ENCODE measurements at regions not wholly inside any gene's neighbourhood (a gene's known extent, or its start where the extent isn't known, plus 50 kb on each side); places are given as distances from the start of the nearest gene placed in this dataset.
"Not testable (repeated sequence)": the region's sequence is repeated elsewhere in the genome, so short reads cannot be mapped to it uniquely, and the experiment has no call there.

DNA sequence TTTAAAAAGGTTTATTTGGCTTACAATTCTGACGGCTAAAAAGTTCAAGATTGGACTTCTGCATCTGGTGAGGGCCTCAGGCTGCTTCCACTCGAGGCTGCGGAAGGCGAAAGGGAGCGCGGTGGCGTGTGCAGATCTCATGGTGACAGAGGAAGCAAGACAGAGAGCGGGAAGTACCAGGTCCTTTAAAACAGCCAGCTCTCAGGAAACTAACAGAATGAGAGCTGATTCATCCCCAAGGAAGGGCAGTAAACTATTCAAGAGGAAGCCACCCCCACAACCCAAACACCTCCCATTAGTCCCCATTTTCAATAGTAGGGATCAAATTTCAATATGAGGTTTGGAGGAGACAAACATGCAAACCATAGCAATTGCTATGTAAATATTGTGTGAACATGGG is 2144.2 kb upstream of the AGA start:
- no peak for DNase-seq (ENCODE audit: low spot score)

DNA sequence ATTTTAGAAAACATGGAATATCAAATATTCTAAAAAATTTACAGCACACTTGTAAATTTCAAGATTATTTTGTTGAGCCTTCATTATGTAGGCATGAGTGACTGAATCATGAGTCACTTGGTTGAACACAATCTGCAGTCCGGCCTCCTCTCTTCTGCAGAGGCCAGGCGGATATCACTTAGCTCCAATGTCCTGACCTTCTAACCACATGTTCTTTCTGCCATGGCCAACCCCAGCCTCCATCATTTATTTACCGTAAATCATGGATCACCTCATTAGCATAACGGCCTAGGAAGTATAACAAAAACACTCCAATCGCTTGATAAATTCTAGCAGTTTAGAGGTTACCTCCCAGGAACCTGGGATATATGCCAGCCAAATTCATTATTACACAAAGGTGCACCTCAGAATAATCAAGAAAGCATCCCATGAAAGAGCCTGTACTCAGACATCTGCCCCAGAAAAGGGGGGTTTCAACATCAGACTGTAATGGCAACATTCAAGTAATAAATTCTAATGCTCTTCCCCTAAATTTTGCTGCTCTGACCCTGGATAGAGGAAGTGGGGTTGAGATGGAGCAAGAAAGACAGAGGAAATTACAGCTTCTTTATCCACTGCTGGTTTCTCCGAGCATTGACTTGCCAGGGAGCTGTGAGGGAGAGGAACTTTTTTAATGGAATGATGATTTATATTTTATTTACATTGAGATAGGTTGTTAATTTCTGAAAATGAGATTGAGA is 2153.6 kb upstream of the AGA start:
- no peak for DNase-seq (ENCODE audit: low spot score)

DNA sequence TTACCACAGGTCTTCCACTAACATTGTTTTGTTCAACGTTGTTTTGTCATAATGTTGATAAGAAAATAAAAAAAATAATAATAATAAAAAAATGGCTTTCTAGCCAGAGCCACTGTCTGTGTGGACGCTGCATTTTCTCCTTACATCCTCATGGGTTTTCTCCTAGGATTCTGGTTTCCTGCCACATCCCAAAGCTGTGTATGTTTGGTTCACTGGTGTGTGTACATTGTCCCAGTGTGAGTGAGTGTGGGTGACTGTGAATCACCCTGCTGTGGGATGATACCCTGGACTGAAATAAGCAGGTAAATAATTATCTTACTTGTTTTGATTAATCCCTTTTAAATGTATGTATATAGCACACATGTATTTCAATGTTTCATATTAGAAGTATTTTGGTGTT is 2154.4 kb upstream of the AGA start:
- no peak for DNase-seq (ENCODE audit: low spot score)

DNA sequence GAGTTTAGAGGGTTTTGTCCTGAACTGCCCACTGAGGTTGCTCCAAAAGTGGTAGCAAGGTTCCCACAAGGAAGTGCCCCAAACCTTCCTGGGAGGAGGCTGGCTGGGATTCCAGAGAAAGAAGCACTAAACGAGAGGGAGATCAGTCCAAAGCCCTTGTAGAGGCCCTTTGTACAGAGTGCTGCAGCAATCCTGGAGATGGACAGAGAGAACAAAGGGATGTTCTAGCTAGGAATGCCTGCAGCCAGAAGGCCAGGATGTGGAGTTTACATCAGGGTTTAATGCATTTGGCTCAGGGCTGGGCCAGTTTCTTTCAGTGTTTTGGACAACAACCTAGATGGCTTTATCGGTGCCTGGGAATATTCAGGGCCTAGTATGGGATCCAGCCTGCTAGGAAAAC is 2155.1 kb upstream of the AGA start:
- DNase-seq (ENCODE audit: low spot score) = no peak

DNA sequence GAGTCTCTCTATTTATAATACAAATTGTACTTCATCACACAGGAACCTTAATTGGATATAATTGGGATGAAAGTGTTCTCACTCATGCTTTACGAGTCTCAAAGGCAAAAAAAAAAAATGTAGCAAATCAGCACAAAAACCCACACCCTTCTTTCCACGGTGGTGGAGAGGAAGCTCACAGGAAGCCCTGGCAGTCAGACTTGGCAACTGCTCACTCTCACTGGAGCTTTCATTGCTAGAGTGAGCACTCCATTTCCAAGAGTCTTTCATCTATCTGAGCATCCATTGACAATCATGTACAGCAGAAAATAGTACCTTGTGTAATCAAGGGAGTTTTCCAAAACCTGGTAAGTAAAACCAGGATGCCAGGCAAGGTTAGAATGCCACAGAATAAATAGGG is 2159.4 kb upstream of the AGA start:
- no peak for DNase-seq (ENCODE audit: low spot score)

DNA sequence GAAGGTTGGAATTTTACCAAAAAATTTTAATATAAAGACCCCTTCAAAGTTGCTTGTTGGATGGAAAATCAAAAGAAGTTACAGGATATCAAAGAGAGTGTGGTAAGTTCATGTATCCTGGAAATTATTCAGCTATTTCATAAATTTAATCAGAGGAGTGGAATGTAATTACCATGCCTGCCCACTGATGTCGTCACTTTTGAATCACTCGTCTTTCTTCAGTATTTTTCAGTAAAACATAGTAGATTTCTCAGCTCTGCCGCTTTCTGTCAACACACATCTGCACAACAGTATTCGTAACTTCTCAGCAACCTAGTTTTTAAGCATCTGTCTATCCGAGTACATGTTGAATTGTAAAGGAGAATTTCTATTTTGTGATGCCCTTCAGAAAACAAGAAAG is 2163.0 kb upstream of the AGA start:
- no peak for DNase-seq (ENCODE audit: low spot score)

DNA sequence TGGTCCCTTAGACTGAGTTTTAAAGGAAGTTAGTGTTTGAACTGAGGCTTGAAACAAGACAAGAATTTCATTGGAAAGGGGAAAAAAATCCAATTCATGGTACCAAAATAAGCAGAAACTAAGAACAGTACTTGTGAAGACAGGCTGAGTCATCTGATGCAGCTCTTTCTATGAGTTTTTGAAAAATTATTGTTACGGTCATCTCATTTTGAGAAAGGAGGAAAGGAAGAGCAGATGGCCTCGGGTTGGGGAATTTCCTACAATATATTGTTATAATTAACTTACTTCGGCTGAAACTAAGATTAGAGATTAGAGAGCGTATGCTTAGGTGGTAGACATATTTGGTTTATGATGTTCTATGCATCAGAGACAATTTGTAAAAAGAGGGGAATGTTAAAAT is 2164.8 kb upstream of the AGA start:
- no peak for DNase-seq (ENCODE audit: low spot score)

DNA sequence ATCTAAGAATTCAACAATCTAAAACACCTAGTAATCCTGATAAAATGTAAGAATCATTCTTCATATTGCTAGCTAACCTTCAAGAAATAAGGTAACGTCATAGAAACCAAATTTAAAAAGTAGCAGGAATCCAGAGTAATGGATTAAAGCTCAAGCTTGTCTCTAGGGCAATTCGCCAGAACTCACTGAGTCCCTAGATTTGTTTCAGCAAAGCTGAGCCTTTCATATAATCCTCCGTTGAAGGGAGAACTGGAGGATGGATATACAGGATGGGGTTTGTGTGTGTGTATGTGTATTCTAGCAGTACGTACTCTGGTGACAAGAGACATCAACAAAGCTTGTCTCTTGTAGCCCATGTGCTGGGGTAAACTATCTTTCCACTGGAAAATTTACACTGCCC is 2173.5 kb upstream of the AGA start:
- no peak for DNase-seq (ENCODE audit: low spot score)

DNA sequence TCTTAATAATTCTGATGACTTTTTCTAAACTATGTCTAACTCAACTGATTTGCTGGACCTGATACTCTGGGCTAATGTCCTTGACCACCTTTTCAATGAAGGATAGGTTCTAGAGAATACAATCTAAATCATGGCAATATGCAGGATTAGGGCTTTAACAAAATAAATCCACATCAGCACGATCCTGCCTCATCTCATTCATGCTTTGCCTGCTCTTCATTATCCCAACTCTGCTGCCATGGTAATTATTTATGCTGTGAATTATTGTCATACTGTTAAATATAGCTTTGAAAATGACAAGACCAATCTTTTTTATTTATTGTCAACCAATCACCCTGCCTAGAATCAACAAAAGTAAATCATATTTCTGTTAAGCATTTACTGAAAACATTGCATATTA is 2176.7 kb upstream of the AGA start:
- DNase-seq (ENCODE audit: low spot score) = no peak

DNA sequence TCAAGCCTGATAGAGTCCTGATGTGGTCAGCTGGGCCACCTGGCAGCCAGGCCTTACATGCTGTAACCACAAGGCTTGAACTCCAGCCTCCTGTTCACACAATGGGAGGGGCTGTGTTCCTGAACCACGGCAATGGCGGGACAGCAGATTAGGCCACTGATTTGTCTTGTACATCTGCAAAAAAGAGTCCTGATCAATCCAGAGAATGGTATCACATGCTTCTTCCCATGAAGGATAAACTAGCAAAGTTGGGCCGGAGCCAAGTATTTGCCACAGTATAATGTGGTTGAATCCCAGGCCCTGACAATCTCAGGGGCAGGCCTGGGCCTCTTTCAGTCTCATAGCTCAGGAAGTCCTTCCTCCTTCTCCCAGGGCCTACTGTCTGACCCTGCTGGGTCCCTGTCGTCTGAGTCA is 2182.5 kb upstream of the AGA start:
- DNase-seq (ENCODE audit: low spot score) = peak; percentile 2

DNA sequence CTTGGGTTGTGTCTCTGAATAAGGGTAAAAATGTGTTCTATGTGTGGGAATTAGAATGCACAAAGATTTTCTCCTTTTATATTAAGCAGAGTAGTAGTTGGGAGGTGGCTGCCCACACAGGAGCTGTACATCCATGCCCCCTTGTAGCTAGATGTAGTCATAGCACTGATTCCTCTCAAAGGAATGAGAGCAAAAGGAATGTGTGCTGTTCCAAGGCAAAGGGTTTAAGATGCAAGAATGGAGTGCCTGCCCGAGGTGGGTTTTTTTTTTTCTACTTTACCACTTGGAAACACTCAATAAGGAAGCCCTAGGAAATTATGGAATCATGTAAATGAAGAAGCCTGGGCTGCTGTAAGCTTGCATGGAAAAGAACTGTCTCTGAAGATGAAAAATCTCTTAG is 2183.2 kb upstream of the AGA start:
- peak; percentile 0 for DNase-seq (ENCODE audit: low spot score)

DNA sequence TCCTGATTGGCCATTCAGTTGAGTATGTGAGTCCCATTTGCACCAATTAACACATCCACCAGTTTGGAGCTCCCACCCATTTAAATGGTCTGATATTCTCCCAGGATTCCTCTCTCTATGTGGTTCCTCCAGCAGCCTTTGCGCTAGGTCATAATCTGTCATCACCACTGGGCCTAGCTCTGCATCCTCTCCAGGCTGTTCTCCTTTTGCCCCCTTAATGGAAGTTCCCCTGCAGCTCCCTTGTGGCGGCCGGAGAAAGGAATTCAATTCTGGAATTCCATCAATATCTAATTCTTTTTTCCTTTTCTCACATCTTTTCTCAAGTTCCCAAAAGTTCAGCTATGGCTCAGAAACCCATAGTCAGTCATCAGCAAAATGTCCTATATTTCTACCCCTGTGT is 2184.4 kb upstream of the AGA start:
- DNase-seq (ENCODE audit: low spot score) = no peak

DNA sequence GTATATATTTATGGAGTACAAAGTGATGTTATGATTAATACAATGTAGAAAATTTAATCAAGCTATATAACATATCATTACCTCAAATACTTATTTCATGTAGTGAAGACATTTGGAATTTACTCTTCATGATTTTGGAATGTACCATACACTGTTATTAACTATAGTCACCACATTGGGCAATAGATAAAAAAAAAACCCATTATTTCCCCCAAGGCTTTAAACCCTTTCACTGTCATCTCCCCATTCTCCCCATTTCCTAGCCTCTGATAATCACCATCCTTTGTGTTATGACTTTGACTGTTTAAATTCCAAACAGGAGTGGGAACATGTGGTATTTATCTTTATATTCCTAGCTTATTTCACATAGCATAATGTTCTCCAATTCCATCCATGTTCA is 2189.1 kb upstream of the AGA start:
- DNase-seq (ENCODE audit: low spot score) = no peak

DNA sequence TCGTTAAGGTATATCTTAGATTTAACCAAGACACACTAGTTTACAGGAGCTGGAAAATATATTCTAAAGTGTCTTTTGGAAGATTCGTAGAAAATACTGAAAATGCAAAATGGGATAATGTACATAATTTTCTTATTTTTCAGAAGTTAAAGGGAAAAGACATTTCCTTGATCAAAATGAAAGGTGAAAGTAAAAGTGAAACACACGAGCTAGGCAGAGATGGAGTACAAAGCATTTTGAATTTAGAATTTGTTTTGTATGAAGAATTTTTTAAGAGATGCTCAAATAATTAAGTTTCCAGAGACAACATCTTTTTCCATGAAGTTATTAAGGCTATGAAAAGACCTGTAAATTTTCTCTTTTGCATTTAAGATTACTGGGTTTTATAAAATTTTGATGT is 2192.6 kb upstream of the AGA start:
- DNase-seq (ENCODE audit: low spot score) = no peak

DNA sequence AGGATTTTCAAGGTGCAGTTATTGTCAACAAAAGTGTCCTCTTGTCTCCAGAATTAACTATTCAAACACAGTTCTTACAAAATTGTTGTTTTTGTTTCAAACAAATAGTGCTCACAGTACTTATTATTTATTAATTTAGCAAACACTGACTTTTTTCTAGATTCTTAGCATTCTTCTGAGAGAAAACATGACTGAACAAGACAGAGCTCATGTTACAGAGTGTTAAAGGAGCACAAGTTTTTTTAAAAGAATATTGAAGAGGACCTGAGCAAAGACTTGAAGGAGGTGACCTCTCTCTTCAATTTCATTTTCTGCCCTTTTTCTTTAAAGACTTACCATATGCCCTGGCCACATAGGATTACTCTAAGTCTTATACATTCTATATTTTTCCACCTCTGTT is 2220.3 kb upstream of the AGA start:
- no peak for DNase-seq (ENCODE audit: low spot score)

DNA sequence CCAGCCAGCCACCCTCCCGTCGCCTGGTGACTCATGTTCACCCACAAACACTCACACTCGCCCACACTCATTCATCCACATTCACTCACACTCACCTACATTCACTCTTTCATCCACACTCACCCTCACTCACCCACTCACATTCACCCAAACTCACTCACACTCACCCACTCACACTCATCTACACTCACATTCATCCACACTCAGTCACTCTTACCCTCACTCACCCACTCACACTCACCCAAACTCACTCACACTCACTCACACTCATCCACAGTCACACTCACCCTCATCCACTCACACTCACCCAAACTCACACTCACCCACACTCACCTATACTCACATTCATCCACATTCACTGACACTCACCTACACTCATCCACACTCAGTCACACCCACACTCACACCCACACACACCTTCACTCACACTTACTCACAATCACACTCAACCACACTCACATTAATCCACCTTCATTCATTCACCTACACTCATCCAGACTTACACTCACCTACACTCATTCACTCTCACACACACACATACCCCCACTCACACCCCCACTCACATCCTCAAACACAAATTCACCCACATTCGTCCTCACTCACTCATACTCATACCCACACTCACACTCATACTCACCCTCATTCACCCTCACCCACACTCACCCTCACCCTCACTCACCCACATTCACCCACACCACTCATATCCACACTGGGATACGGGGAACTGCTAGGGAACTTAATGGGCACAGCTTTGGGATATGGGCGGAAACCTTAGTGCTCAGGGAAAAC is 2221.6 kb upstream of the AGA start:
- no peak for DNase-seq (ENCODE audit: low spot score)

DNA sequence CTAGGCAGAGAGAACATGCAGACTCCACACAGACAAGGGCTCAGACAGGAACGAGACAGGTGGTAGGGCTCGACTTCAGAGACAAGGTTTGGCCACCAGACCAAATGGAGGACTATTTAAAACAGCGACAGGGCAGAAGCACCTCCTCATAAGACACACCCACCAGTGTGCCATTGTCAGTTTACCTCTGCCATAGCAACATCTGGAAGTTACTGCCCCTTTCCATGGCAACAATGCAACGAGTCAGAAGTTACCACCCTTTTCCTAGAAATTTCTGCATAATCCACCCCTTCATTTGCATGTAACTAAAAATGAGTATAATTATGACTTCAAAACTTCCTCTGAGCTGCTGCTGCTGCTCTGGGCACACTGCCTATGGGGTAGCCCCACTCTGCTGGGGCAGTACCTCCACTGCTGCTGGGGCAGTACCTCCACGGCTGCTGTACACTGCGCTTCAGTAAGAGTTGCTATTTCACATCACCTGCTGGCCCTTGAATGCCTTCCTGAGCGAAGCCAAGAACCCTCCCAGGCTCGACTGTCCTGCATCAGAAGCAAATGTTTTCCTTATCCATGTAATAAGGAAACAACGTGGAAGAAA is 2222.3 kb upstream of the AGA start:
- no peak for DNase-seq (ENCODE audit: low spot score)

DNA sequence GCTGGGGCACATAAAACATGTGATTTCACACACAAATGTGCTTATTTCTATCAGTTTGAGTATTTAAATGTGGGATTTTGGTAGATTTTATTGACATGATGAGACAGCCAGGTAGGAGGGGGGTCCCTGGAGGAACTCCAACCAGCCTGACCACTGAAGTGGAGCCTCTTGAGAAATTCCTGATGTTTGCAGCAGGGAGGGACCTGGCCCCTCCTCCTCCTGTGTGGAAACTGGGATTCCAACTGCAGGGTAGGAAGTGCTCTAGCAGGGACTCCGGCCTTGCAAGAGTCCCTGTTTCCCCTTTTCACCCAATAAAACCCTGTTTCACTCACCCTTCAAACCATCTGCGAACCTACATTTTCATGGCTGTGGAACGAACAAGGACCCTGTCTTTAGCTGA is 2224.0 kb upstream of the AGA start:
- no peak for DNase-seq (ENCODE audit: low spot score)

DNA sequence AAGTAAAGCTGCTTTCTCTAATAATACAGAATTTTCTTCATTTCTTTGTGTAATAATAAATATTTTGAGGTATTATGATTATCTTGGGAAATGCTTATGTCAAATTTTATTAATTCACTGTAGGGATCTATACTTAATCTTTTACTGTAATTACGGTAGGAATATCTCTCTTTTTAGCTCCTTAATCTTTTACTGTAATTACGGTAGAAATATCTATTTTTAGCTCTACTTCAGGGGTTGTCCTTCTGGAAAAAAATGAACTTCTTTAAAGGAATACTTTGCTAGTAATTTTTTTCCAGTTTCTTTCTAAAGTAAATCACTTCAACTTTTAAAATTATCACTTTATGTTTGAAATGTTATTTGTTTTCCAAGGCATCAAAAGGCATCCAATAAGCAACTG is 2229.4 kb upstream of the AGA start:
- DNase-seq (ENCODE audit: low spot score) = no peak

DNA sequence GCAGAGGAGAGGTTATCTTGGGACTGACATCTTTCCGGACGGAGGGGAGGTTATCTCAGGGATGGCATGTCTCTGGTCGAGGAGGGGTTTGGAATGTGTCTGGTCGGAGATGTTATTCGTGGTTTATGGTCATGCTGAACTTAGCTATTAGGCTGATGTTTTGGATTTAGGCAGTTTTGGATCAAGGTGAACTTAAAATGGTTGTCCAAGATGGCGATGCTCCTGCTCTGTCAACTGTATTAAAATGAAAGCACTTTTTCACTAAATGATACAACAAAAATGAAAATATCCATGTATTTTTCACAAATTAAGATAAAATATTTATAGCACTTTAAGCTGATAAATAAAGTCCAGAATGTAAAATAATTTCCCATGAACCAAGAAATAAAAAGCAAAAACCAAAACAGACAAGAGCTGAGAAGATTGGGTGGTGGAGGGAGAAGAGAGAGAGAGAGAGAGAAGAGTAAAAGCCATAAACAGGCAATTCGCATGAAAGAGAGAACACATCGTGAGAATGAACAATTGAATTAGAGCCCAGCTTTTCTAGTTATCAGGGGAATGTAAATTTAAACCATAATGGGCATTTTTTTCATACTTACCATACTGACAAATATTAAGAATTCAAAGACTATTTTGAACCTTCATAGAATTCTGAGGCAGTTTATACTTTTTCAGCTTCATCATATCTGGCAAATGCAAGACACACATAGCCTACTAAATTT is 2236.0 kb upstream of the AGA start:
- no peak for DNase-seq (ENCODE audit: low spot score)

DNA sequence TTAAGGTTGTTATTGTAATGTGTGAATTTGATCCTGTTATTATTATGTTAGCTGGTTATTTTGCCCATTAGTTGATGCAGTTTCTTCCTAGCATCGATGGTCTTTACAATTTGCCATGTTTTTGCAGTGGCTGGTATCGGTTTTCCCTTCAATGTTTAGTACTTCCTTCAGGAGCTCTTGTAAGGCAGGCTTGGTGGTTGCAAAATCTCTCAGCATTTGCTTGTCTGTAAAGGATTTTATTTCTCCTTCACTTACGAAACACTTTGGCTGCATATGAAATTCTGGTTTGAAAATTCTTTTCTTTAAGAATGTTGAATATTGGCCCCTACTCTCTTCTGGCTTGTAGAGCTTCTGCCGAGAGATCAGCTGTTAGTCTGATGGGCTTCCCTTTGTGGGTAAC is 2241.4 kb upstream of the AGA start:
- not testable (repeated sequence) for DNase-seq (ENCODE audit: low spot score)

DNA sequence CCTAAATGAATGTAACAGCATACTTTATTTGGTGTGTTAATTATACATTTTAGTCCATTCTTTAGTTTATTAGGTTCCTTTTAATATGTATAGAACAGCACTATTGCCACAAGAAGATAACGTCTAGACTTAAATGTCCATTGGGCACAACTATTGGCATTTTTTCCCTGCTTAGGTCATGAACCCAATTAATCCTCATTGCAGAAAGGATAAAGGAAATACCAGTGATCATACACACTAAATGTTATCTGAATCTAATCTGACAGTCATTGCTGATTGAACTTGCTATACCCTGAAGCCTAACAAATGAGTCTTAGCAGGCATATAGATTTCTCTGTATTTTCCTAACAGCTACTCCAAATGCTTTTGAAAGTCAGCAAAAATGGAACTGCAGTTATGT is 2250.0 kb upstream of the AGA start:
- no peak for DNase-seq (ENCODE audit: low spot score)

DNA sequence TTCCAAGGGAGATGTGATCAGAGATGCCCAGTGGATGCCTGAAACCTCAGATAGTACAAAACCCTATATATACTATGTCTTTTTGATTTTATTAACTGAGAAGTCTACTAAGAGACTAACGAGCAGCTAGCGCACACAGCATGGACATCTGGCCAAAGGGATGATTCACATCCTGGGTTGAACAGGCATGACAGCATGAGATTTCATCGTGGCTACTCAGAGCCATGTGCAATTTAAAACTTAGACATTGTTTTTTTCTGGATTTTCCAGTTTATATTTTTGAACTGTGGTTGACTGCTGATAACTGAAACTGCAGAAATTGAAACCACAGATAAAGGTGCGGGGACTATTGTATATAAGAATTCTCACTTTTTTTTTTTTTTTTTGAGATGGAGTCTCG is 2252.9 kb upstream of the AGA start:
- peak; percentile 3 for DNase-seq (ENCODE audit: low spot score)

All from kidney capillary endothelial cell (primary cell).